Neural progenitor cell (in vitro differentiated cells): ENCODE measurements at regions not wholly inside any gene's neighbourhood (a gene's known extent, or its start where the extent isn't known, plus 50 kb on each side); places are given as distances from the start of the nearest gene placed in this dataset.

Source experiments
- DNase-seq: peaks from one replicate; pipeline ENCODE4 v3.0.0-alpha.2; 2016; ENCODE audit warnings: low spot score
- H2AFZ ChIP-seq: fragments of 200-600 bp; sonication (generic); replicated peaks from 2 replicates; pipeline ENCODE4 v1.6.1; 2016; ENCODE audit warnings: antibody characterized with exemption
- H3F3A ChIP-seq: fragments of 200-600 bp; sonication (generic); 2 replicates; pipeline ENCODE4 v1.6.1; 2016; ENCODE audit warnings: antibody characterized with exemption, low read depth
- H3K27ac ChIP-seq: fragments of 200-600 bp; sonication (generic); 2 replicates; pipeline ENCODE4 v1.5.1; 2016; ENCODE audit warnings: mild to moderate bottlenecking
- H3K27me3 ChIP-seq: fragments of 200-600 bp; sonication (generic); 2 replicates; pipeline ENCODE4 v1.6.1; 2016; ENCODE audit warnings: mild to moderate bottlenecking, moderate library complexity
- H3K36me3 ChIP-seq: fragments of 200-600 bp; sonication (generic); 2 replicates; pipeline ENCODE4 v1.5.1; 2016
- H3K4me1 ChIP-seq: fragments of 200-600 bp; sonication (generic); 2 replicates; pipeline ENCODE4 v1.6.1; 2016; ENCODE audit warnings: mixed run types
- H3K4me2 ChIP-seq: fragments of 200-600 bp; sonication (generic); 2 replicates; pipeline ENCODE4 v1.6.1; 2016
- H3K4me3 ChIP-seq: fragments of 200-600 bp; sonication (generic); 2 replicates; pipeline ENCODE4 v1.5.1; 2016
- H3K79me2 ChIP-seq: fragments of 200-600 bp; sonication (generic); 2 replicates; pipeline ENCODE4 v1.6.1; 2016; ENCODE audit warnings: low read depth
- H3K9ac ChIP-seq: fragments of 200-600 bp; sonication (generic); 2 replicates; pipeline ENCODE4 v1.6.1; 2016
- H3K9me3 ChIP-seq: fragments of 200-600 bp; sonication (generic); 2 replicates; pipeline ENCODE4 v1.5.1; 2016; ENCODE audit warnings: low read depth
- H4K20me1 ChIP-seq: fragments of 200-600 bp; sonication (generic); 2 replicates; pipeline ENCODE4 v1.6.1; 2016; ENCODE audit warnings: low read depth
- H3K27ac Mint-ChIP-seq: 3 replicates; pipeline ENCODE4 v1.8.0; 2021; ENCODE audit warnings: mixed read lengths
- H3K27me3 Mint-ChIP-seq: 2 replicates; pipeline ENCODE4 v1.8.0; 2022; ENCODE audit warnings: low read depth, mild to moderate bottlenecking, inconsistent platforms, moderate library complexity, mixed read lengths; ENCODE audit not compliant: insufficient read depth
- H3K36me3 Mint-ChIP-seq: 3 replicates; pipeline ENCODE4 v1.8.0; 2021; ENCODE audit warnings: mixed read lengths
- H3K4me1 Mint-ChIP-seq: 3 replicates; pipeline ENCODE4 v1.8.0; 2021; ENCODE audit warnings: mixed read lengths
- H3K4me3 Mint-ChIP-seq: 3 replicates; pipeline ENCODE4 v1.8.0; 2021; ENCODE audit warnings: mild to moderate bottlenecking, moderate library complexity, mixed read lengths
- H3K9me3 Mint-ChIP-seq: 3 replicates; pipeline ENCODE4 v1.8.0; 2020; ENCODE audit warnings: mixed read lengths
- EZH2 ChIP-seq: fragments of 200-600 bp; sonication (generic); IDR thresholded peaks from 2 replicates; pipeline ENCODE4 v1.6.1; 2017; ENCODE audit warnings: antibody characterized with exemption, mild to moderate bottlenecking, moderate library complexity
- EZH2phosphoT487 ChIP-seq: fragments of 200-600 bp; sonication (generic); IDR thresholded peaks from 2 replicates; pipeline ENCODE4 v1.6.1; 2017; ENCODE audit warnings: antibody characterized with exemption
- TF ChIP-seq, protein P1 (sequence below): fragments of 200-600 bp; sonication (generic); IDR thresholded peaks from 2 replicates; pipeline ENCODE4 v1.5.1; 2017; ENCODE audit warnings: antibody characterized with exemption, mild to moderate bottlenecking

- no peak overlapping the region for H3K27ac ChIP-seq
- DNase-seq = peak; percentile 30
- H3K4me3 Mint-ChIP-seq = peak overlapping the region; percentile 54
- H3K27me3 ChIP-seq = peaks cover 10% of the 10 kb centered on the region
- H3K36me3 ChIP-seq = no peaks in the 10 kb centered on the region
- no peaks in the 10 kb centered on the region for H3K36me3 Mint-ChIP-seq
- H3K27ac Mint-ChIP-seq = peak overlapping the region; percentile 69
- TF ChIP-seq, protein P1, sequence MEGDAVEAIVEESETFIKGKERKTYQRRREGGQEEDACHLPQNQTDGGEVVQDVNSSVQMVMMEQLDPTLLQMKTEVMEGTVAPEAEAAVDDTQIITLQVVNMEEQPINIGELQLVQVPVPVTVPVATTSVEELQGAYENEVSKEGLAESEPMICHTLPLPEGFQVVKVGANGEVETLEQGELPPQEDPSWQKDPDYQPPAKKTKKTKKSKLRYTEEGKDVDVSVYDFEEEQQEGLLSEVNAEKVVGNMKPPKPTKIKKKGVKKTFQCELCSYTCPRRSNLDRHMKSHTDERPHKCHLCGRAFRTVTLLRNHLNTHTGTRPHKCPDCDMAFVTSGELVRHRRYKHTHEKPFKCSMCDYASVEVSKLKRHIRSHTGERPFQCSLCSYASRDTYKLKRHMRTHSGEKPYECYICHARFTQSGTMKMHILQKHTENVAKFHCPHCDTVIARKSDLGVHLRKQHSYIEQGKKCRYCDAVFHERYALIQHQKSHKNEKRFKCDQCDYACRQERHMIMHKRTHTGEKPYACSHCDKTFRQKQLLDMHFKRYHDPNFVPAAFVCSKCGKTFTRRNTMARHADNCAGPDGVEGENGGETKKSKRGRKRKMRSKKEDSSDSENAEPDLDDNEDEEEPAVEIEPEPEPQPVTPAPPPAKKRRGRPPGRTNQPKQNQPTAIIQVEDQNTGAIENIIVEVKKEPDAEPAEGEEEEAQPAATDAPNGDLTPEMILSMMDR = no peak
- TF ChIP-seq EZH2phosphoT487 (no peak), EZH2 (no peak)
- H3K9me3 ChIP-seq = no peaks in the 10 kb centered on the region
- peaks cover 31% of the 10 kb centered on the region for H3K4me1 Mint-ChIP-seq
- no peak overlapping the region for H3K4me3 ChIP-seq
- H4K20me1 ChIP-seq = no peaks in the 10 kb centered on the region
- no peak overlapping the region for H2AFZ ChIP-seq
- H3K27me3 Mint-ChIP-seq = peaks cover 8% of the 10 kb centered on the region
- no peaks in the 10 kb centered on the region for H3K9me3 Mint-ChIP-seq
- no peaks in the 10 kb centered on the region for H3K79me2 ChIP-seq
- no peak overlapping the region for H3K9ac ChIP-seq
- H3K4me1 ChIP-seq = peaks cover 14% of the 10 kb centered on the region
- no peaks in the 10 kb centered on the region for H3F3A ChIP-seq
- H3K4me2 ChIP-seq = no peak overlapping the region
Measured at GRCh38 chr7:120164-120991, 72.0 kb upstream of the FAM20C start.

DNA sequence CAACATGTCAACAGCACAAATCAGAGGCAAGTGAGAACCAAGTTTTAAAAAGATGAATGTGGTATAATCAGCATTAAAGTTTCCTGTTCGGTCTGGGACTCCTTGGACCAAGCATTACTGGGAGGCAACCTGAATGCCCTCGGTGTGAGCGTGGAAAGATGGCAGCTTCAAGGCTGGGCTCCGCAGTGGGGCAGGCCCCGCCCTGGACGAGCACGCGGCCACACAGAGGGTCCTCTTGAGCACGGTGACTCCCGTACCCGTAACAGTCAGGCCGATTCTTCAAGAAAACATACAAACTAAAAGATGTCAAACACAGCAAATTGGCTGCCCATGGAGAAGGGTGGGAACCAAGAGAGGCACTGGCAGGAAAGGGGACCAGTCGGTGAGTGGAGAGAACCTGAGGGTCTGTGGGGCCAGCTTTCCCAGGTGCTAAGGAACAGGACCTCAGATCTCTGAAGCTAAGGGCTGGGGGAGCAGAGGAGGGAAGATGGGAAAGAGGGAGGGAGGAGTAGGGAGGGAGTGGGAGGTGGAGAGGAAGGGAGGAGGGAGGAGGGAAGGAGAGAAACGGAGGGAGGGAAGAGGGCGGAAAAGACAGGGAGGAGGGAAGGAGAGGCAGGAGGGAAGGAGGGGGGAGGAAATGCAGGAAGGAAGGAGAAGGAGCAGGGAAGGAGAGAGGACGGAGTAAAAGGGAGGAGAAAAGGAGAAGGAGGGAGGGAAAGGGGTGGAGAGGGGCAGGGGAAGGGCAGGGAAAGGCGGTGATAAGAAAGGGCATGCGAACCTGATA lies 71.2 kb upstream of the FAM20C start:
- H3K36me3 ChIP-seq = no peaks in the 10 kb centered on the region
- Mint-ChIP-seq H3K9me3 (no peaks in the 10 kb centered on the region), H3K4me3 (no peak overlapping the region), H3K4me1 (peaks cover 33% of the 10 kb centered on the region), H3K27ac (peak overlapping the region; percentile 21), H3K36me3 (no peaks in the 10 kb centered on the region), H3K27me3 (peaks cover 10% of the 10 kb centered on the region)
- H3K79me2 ChIP-seq = no peaks in the 10 kb centered on the region
- H3K4me1 ChIP-seq = peaks cover 14% of the 10 kb centered on the region
- TF ChIP-seq EZH2 = no peak
- TF ChIP-seq EZH2phosphoT487 = no peak
- TF ChIP-seq, protein P1 = no peak
- peak overlapping the region; percentile 24 for H2AFZ ChIP-seq
- peaks cover 10% of the 10 kb centered on the region for H3K27me3 ChIP-seq
- H3F3A ChIP-seq = no peaks in the 10 kb centered on the region
- H3K9ac ChIP-seq = no peak overlapping the region
- no peak overlapping the region for H3K4me3 ChIP-seq
- H3K9me3 ChIP-seq = no peaks in the 10 kb centered on the region
- H4K20me1 ChIP-seq = no peaks in the 10 kb centered on the region
- no peak for DNase-seq
- no peak overlapping the region for H3K4me2 ChIP-seq
- no peak overlapping the region for H3K27ac ChIP-seq

DNA sequence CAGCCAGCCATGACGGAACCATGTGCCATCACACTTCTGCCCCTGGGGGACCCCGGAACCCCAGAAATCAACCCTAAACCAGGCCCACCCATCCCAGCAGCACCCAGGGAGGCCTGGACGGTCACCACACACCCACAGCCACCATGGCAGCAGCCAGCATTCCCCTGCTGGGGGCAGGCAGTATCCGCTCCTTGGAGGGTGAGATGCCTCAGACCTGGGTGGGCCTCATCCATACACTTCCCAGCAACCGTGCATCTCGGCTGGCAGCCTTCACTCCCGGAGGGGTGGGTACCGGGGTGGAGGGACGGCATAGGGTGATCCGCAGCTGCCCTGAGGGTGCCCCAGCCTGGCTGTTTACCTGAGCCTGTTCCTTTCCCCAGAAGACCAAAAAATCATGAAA lies 69.1 kb upstream of the FAM20C start:
- TF ChIP-seq, protein P1 = no peak
- TF ChIP-seq EZH2phosphoT487 (no peak), EZH2 (no peak)
- H3K27me3 Mint-ChIP-seq = peaks cover 4% of the 10 kb centered on the region

More for the DNA sequence above, 69.1 kb upstream of the FAM20C start:
- Histone ChIP-seq H3K27me3 (peaks cover 10% of the 10 kb centered on the region), H3K4me2 (no peak overlapping the region), H3K27ac (no peak overlapping the region), H2AFZ (no peak overlapping the region), H3K79me2 (no peaks in the 10 kb centered on the region), H3K36me3 (no peaks in the 10 kb centered on the region), H3K9me3 (no peaks in the 10 kb centered on the region), H3K4me3 (no peak overlapping the region), H3K9ac (no peak overlapping the region), H4K20me1 (no peaks in the 10 kb centered on the region), H3F3A (no peaks in the 10 kb centered on the region), H3K4me1 (peaks cover 14% of the 10 kb centered on the region)
- no peaks in the 10 kb centered on the region for H3K36me3 Mint-ChIP-seq
- no peaks in the 10 kb centered on the region for H3K9me3 Mint-ChIP-seq
- no peak for DNase-seq
- H3K27ac Mint-ChIP-seq = no peak overlapping the region
- peaks cover 30% of the 10 kb centered on the region for H3K4me1 Mint-ChIP-seq
- no peak overlapping the region for H3K4me3 Mint-ChIP-seq
